Upper lobe of right lung (tissue), 1 donor: ENCODE measurements at regions not wholly inside any gene's neighbourhood (a gene's known extent, or its start where the extent isn't known, plus 50 kb on each side); places are given as distances from the start of the nearest gene placed in this dataset.

ENCODE experiments used
- ATAC-seq: fragments of 200-7000 bp; cut with Tn5 transposase; one replicate; pipeline ENCODE4 v1.9.1; 2020; ENCODE audit warnings: mild to moderate bottlenecking, moderate library complexity
- DNase-seq: peaks from one replicate; pipeline ENCODE4 v3.0.0-alpha.2; 2020
- H3K27ac ChIP-seq: fragments of 200-600 bp; one replicate; pipeline ENCODE4 v1.8.0; 2022
- H3K27me3 ChIP-seq: fragments of 200-600 bp; one replicate; pipeline ENCODE4 v1.8.0; 2022; ENCODE audit warnings: mild to moderate bottlenecking
- H3K36me3 ChIP-seq: fragments of 200-600 bp; one replicate; pipeline ENCODE4 v1.8.0; 2022
- H3K4me1 ChIP-seq: fragments of 200-600 bp; one replicate; pipeline ENCODE4 v1.8.0; 2022
- H3K4me3 ChIP-seq: fragments of 200-600 bp; one replicate; pipeline ENCODE4 v1.8.0; 2022; ENCODE audit warnings: mild to moderate bottlenecking
- H3K9me3 ChIP-seq: fragments of 200-600 bp; one replicate; pipeline ENCODE4 v1.8.0; 2022
- CTCF ChIP-seq: fragments of 200-600 bp; IDR thresholded peaks from one replicate; pipeline ENCODE4 v1.8.0; 2022; ENCODE audit warnings: antibody characterized with exemption
- intact Hi-C: fragments of 100-400 bp; cut with DNase I; formaldehyde crosslinking; loops from one replicate; pipeline ENCODE4 v1.11.0; 2022
- donor health status: DM: no; HTN: yes; CAD: no; lungs with severe emphysema.

DNA sequence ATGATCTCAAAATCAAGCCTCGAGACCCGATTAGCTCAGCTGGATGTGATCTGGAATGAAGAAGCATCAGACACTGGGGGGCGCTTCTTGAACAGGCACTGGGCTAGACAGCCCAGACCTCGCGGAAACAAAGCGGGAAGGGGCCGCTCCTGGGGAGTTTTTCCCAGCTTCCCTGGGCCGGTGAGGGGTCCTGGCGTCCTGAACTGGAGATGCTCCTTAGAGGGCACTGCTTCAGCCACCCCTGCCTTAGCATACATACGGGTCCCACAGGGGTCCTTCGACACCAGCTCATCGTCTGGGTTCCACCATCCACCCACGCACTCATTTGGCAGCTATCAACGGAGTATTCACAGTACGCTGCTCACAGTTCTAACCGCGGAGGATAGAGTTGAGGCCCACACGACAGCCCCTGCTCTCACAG, 146.7 kb downstream of the TSN start:
- intact Hi-C loops: no loop called here
- ATAC-seq (no peak), DNase-seq (no peak)
- H3K27me3 ChIP-seq: no peaks in the 10 kb centered on the region
- no peak overlapping the region for H3K4me3 ChIP-seq
- peak; percentile 7 for TF ChIP-seq CTCF
- H3K4me1 ChIP-seq: no peaks in the 10 kb centered on the region
- H3K27ac ChIP-seq: no peak overlapping the region
- H3K36me3 ChIP-seq: no peaks in the 10 kb centered on the region
- H3K9me3 ChIP-seq: no peaks in the 10 kb centered on the region

DNA sequence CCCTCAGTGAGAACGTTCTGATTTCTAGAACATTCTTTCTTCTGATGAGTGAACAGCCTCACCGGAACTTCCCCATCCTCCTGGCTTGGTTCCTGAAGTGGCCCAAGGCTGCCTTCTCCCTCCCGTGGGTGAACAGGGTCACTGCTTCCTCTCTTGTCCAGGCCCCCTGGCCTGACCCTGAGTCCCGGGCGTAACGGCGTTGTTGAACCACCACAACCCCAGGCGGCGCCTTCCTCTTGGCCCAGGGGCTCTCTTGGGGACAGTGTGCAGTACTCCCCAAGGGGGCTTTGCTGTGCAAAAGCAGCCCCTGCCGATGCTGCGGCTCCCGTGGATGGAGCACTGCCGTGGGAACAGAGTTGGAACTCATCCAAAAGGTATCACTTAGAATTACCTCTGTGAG, 147.2 kb downstream of the TSN start:
- Histone ChIP-seq H3K27ac (no peak overlapping the region), H3K4me1 (no peaks in the 10 kb centered on the region), H3K36me3 (no peaks in the 10 kb centered on the region), H3K9me3 (no peaks in the 10 kb centered on the region), H3K4me3 (no peak overlapping the region), H3K27me3 (no peaks in the 10 kb centered on the region)
- no peak for ATAC-seq
- intact Hi-C loops: no loop called here
- DNase-seq: no peak
- TF ChIP-seq CTCF: no peak

DNA sequence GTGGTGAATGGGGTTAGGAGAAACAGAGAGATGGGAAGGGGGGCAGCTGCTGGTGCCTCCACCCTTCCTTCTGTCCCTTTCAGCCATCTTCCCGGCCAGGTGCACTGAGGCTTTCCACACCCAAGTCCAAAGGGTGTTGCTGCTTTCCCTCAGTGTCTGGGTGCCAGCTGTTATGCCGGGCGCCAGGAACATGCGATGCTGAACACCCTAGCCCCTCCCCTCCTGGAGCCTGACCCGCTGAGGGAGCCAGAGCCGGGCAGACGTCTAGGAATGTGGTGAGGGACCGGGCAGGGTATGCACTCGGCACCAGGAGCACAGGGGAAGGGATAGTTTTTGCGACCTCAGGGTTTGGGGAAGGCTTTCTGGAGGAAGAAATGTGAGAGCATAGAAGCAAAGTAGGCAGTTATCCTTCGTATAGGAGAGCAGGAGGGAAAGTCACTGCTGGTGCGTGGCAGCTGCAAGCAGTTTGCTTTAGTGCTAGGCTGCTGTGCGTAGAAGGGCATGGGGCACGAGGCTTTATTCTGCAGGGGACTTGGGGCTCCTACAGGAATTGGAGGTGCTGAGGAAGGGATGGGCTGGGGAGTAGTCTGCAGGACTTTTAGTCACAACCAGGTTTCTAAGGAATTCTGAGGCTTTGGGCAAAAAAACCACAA, 147.7 kb downstream of the TSN start:
- H3K27ac ChIP-seq: no peak overlapping the region
- no peak for DNase-seq
- H3K4me1 ChIP-seq: no peaks in the 10 kb centered on the region
- no peaks in the 10 kb centered on the region for H3K36me3 ChIP-seq
- H3K4me3 ChIP-seq: no peak overlapping the region
- intact Hi-C loops: no loop called here
- TF ChIP-seq CTCF: no peak
- no peaks in the 10 kb centered on the region for H3K9me3 ChIP-seq
- no peaks in the 10 kb centered on the region for H3K27me3 ChIP-seq
- ATAC-seq: no peak

GRCh38 chr2:121904656-121905055, 149.2 kb downstream of the TSN start:
- ATAC-seq (no peak), DNase-seq (no peak)
- no peak overlapping the region for H3K4me3 ChIP-seq
- H3K27me3 ChIP-seq: no peaks in the 10 kb centered on the region
- H3K4me1 ChIP-seq: no peaks in the 10 kb centered on the region
- no peaks in the 10 kb centered on the region for H3K36me3 ChIP-seq
- intact Hi-C loops: no loop called here
- no peak for TF ChIP-seq CTCF
- H3K27ac ChIP-seq: no peak overlapping the region
- no peaks in the 10 kb centered on the region for H3K9me3 ChIP-seq

GRCh38 chr2:121905201-121905600, 149.8 kb downstream of the TSN start:
- Histone ChIP-seq H3K27ac (no peak overlapping the region), H3K36me3 (no peaks in the 10 kb centered on the region), H3K27me3 (no peaks in the 10 kb centered on the region), H3K9me3 (no peaks in the 10 kb centered on the region), H3K4me3 (no peak overlapping the region), H3K4me1 (no peaks in the 10 kb centered on the region)
- DNase-seq: no peak
- ATAC-seq: no peak
- intact Hi-C loops: no loop called here
- no peak for TF ChIP-seq CTCF

DNA sequence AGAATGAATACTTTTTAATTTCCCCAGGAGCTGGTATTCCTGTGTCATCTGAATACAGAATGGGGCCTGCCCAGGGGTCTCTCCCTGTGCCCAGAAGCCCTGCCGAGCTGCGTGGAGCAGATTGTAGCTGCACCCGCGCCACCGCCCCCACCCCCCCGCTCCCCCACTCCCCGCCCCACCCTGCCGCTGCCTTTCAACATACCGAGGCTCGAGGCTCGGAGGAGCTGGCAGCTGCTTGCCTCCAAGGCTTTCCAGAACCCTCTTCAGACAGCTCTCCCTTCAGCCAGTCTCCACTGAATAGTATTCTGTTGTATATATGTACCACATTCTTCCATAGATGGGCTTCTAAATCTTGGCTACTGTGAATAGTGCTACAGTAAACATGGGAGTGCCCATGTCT, 150.7 kb downstream of the TSN start:
- ATAC-seq (no peak), DNase-seq (no peak)
- intact Hi-C loops: no loop called here
- H3K27ac ChIP-seq: no peak overlapping the region
- H3K36me3 ChIP-seq: no peaks in the 10 kb centered on the region
- no peaks in the 10 kb centered on the region for H3K4me1 ChIP-seq
- no peak overlapping the region for H3K4me3 ChIP-seq
- H3K9me3 ChIP-seq: no peaks in the 10 kb centered on the region
- no peak for TF ChIP-seq CTCF
- H3K27me3 ChIP-seq: no peaks in the 10 kb centered on the region
